ENCODE measurements at regions not wholly inside any gene's neighbourhood (a gene's known extent, or its start where the extent isn't known, plus 50 kb on each side); places are given as distances from the start of the nearest gene placed in this dataset.

DNA sequence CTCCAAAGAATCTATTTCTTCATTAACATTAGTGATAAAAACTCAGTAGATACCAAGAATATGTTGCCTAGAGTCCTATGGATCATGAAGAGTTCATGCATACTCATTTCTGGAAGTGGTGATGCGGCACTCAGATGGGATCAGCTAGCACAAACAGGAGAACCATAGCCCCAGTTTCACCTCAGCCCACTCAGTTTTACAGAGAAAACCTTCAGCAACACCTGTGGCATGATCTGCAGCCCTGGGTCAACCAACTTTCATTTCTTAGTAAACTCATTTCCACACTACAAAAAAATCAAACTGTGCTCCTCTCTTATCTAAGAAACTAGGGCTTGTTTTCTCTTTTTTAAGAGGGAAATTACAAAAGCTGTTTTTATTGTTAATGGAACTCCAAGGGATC is 569.4 kb downstream of the CCDC85A start:
- no CpG with 5 or more reads among the region's 1 CpG for whole genome bisulfite sequencing (ENCODE audit: extremely low coverage, insufficient read length, low lambda C conversion rate)
- no peak overlapping the region for H2BK5ac ChIP-seq (ENCODE audit: insufficient read length, low read length)
- no peak overlapping the region for H3K56ac ChIP-seq (ENCODE audit: insufficient read length, low read depth, low read length)
- H3K9ac ChIP-seq (ENCODE audit: extremely low read depth, insufficient read length, low read length) = no peak overlapping the region
- H2BK20ac ChIP-seq (ENCODE audit: low read depth, low read length, poor library complexity, severe bottlenecking) = no peak overlapping the region
- H3K27me3 ChIP-seq (ENCODE audit: insufficient read depth, low read length) = no peaks in the 10 kb centered on the region
- H3T11ph ChIP-seq (ENCODE audit: low read length) = no peak overlapping the region
- H3K9me3 ChIP-seq (ENCODE audit: control insufficient read depth, low read depth, low read length) = no peaks in the 10 kb centered on the region
- H2BK15ac ChIP-seq (ENCODE audit: low read depth, low read length) = no peak overlapping the region
- no peak overlapping the region for H3K4ac ChIP-seq (ENCODE audit: low read depth, low read length)
- Mint-ChIP-seq H3K27ac (no peak overlapping the region), H3K27me3 (ENCODE audit: low read depth) (peaks cover 28% of the 10 kb centered on the region), H3K9me3 (no peaks in the 10 kb centered on the region), H3K36me3 (ENCODE audit: insufficient read depth in 1 of 3, low read depth in 3 of 3) (no peaks in the 10 kb centered on the region), H3K4me1 (no peaks in the 10 kb centered on the region), H3K4me3 (no peak overlapping the region)
- H3K27ac ChIP-seq (ENCODE audit: insufficient read length, low read depth, low read length) = no peak overlapping the region
- no peaks in the 10 kb centered on the region for H4K20me1 ChIP-seq (ENCODE audit: control insufficient read depth, insufficient read depth, insufficient read length)
- no peaks in the 10 kb centered on the region for H3K23me2 ChIP-seq (ENCODE audit: insufficient read length, low read depth, low read length, poor library complexity, severe bottlenecking)
- H2BK120ac ChIP-seq (ENCODE audit: low read depth, low read length, poor library complexity, severe bottlenecking) = no peak overlapping the region
- H3K23ac ChIP-seq (ENCODE audit: insufficient read length, low read depth, low read length) = no peak overlapping the region
- H4K8ac ChIP-seq (replicated peaks; ENCODE audit: insufficient read length, low read depth, low read length) = no peak overlapping the region
- H3K4me2 ChIP-seq (ENCODE audit: insufficient read depth, insufficient read length, low read length) = no peak overlapping the region
- no peaks in the 10 kb centered on the region for H3K79me2 ChIP-seq (ENCODE audit: insufficient read depth, low read length)
- H2AK5ac ChIP-seq (ENCODE audit: insufficient read length, low read length) = no peak overlapping the region
- H3K18ac ChIP-seq (ENCODE audit: insufficient read length, low read depth, low read length) = no peak overlapping the region
- H4K5ac ChIP-seq (ENCODE audit: insufficient read length, low read depth, low read length) = no peak overlapping the region
- no peak for DNase-seq
- no peaks in the 10 kb centered on the region for H3K79me1 ChIP-seq (ENCODE audit: insufficient read depth, low read depth, low read length, poor library complexity, severe bottlenecking)
- no peak overlapping the region for H2BK12ac ChIP-seq (ENCODE audit: insufficient read length, low read depth, low read length)
- H2AFZ ChIP-seq (ENCODE audit: low read length) = no peak overlapping the region
- TF ChIP-seq, protein P1, sequence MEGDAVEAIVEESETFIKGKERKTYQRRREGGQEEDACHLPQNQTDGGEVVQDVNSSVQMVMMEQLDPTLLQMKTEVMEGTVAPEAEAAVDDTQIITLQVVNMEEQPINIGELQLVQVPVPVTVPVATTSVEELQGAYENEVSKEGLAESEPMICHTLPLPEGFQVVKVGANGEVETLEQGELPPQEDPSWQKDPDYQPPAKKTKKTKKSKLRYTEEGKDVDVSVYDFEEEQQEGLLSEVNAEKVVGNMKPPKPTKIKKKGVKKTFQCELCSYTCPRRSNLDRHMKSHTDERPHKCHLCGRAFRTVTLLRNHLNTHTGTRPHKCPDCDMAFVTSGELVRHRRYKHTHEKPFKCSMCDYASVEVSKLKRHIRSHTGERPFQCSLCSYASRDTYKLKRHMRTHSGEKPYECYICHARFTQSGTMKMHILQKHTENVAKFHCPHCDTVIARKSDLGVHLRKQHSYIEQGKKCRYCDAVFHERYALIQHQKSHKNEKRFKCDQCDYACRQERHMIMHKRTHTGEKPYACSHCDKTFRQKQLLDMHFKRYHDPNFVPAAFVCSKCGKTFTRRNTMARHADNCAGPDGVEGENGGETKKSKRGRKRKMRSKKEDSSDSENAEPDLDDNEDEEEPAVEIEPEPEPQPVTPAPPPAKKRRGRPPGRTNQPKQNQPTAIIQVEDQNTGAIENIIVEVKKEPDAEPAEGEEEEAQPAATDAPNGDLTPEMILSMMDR (conservative IDR thresholded peaks at IDR 0.05) = no peak
- H3K4me1 ChIP-seq (ENCODE audit: insufficient read depth, low read length) = no peaks in the 10 kb centered on the region
- no peak overlapping the region for H4K91ac ChIP-seq (ENCODE audit: insufficient read length, low read depth, low read length)
- H3K14ac ChIP-seq (ENCODE audit: insufficient read depth, low read length) = no peak overlapping the region

All from H9 (cell line).